Stimulated activated CD8-positive, alpha-beta memory T cell treated with anti-CD3 and anti-CD28 coated beads, Interleukin-2, amount 100 ng/mL, for 48 hours (primary cell): ENCODE measurements at regions not wholly inside any gene's neighbourhood (a gene's known extent, or its start where the extent isn't known, plus 50 kb on each side); places are given as distances from the start of the nearest gene placed in this dataset.
"Not testable (repeated sequence)": the region's sequence is repeated elsewhere in the genome, so short reads cannot be mapped to it uniquely, and the experiment has no call there.

Experiments
- DNase-seq, 2 donors: peaks; one replicate each; pipeline ENCODE4 v3.0.0-alpha.2; 2020; ENCODE audit warnings: low read depth in 2 of 2

DNA sequence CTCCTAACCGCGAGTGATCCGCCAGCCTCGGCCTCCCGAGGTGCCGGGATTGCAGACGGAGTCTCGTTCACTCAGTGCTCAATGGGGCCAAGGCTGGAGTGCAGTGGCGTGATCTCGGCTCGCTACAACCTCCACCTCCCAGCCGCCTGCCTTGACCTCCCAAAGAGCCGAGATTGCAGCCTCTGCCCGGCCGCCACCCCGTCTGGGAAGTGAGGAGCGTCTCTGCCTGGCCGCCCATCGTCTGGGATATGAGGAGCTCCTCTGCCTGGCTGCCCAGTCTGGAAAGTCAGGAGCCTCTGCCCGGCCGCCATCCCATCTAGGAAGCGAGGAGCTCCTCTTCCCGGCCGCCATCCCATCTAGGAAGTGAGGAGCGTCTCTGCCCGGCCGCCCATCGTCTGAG lies 58.8 kb upstream of the ANKRD30BL start:
- DNase-seq, result not testable (repeated sequence)

- not testable (repeated sequence) for DNase-seq
Observed at GRCh38 chr2:132221886-132222285, 60.1 kb upstream of the ANKRD30BL start.

DNA sequence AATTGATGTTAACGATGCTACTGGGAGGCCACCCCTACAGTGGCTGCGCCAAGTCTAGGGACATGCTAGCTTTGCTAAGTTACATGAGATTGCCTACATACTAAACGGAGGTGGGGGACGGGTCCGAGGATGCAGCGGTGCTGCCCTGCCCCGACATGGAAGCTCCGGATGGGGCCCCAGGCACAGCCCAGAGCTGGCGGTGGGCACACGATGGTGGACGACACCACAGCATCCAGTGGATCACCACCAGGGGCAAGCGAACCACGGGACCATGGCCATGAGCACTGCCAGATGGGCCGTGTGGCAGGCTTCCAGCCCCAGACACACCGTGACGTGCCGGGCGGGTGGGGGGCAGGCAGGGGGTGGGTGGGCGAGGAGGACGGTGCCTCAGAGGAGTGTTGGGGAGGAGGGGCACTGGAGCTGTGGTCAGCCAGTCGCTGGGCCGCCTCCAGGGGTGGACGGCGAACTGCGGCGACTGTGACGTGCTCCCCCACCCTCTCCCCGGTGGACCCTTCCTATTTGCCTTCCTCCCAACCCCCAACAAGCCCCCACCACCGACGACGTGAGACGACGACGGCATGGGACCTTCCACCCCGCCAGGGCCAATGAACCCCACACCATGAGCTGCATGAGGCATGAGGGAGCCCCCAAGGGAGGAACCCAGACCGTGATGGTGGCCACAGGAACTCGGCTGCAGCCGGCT lies 90.6 kb upstream of the ANKRD30BL start:
- no peak for DNase-seq

GRCh38 chr2:132252894-132253264 lies 91.1 kb upstream of the ANKRD30BL start:
- no peak for DNase-seq

DNA sequence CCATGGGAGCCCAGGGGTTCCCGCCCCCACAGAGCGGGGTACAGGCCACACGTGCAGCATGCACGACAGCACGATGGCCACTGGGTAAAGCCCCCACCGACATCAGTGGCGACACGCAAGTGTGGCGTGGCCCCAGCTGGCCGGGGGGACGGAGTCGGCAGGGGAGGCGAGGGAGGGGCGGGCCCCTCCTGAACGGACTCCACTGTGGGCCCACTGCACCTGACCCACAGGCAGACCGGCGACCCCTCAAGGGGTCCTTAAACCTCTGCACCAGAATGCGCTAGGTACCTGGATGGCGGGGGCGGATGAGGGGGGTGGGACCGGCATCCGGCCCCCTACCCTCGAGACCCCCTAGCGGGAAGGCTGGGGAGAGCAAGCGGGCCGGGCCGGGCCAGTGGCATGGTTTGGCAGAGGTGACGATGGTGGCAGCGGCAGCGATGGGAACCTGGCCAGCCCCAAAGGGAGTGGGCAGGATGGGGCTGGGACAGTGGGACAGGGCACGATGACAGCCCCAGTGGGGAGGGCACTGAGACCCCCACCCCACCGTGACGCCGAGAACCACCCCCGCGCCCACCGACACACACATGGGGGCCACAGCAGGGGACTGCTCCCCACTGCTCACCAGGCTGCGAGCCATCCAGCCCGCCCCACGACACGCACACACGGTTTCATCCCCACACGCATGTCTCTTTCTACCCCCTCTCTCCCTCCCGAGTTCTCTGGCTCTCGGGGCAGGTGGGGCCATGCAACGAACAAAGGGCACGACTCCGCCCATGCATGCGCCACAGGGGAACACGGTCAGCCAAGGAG lies 91.9 kb upstream of the ANKRD30BL start:
- DNase-seq, result no peak

DNA sequence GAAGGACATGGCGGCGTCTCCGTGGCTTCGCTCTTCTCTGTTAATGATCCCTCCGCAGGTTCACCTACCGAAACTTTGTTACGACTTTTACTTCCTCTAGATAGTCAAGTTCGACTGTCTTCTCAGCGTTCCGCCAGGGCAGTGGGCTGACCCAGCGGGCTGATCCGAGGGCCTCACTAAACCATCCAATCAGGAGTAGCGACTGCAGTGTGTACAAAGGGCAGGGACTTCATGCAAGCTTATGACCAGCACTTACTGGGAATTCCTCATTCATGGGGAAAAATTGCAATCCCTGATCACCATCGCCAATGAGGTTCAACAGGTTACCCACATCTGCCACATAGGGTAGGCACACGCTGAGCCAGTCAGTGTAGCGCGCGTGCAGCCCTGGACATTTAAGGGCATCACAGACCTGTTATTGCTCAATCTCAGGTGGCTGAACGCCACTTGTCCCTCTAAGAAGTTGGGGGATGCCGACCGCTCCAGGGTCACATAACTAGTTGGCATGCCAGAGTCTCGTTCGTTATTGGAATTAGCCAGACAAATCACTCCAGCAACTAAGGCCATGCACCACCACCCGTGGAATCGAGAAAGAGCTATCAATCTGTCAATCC lies 92.7 kb upstream of the ANKRD30BL start:
- DNase-seq, result not testable (repeated sequence)

DNA sequence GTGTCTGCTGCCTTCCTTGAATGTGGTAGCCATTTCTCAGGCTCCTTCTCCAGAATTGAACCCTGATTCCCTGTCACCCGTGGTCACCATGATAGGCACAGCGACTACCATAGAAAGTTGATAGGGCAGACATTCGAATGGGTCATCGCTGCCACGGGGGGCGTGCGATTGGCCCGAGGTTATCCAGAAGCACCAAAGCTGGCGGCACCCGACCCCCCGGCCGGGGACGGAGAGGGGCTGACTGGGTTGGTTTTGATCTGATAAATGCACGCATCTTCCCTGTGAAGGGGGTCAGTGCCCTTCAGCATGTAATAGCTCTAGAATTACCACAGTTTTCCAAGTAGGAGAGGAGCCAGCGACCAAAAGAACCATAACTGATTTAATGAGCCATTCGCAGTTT lies 94.0 kb upstream of the ANKRD30BL start:
- DNase-seq, result no peak

DNA sequence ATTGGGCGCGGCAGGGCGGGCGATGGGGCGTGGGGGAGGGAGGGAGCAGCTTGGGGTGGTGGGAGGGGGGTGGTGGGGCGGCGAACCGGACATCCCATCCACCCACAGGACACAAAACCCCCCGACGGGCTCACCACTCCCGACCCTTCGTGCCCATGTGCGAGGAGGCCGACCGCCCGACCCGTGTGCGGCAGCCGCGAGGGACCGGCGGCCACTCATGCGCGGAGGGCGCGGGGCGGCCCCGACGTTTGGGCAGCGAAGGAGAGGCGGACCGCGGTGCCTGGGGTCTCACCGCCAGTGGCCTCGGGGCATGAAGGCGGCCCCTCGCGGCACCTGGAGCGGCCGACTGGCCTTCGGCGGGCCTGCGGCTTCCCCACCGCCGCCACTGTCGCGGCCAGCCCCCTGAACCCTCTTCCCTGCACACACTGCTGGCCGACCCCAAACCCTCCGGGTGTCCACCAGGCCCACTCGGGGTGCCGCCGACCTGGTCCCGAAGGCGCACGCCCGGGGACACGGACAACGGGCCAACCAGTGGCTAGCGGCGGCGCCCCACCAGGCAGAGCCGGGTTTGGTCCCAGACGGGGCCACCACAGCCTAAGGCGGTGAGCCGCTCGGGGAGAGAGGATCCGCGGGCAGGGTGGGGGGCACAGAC lies 94.6 kb upstream of the ANKRD30BL start:
- DNase-seq, result no peak

DNA sequence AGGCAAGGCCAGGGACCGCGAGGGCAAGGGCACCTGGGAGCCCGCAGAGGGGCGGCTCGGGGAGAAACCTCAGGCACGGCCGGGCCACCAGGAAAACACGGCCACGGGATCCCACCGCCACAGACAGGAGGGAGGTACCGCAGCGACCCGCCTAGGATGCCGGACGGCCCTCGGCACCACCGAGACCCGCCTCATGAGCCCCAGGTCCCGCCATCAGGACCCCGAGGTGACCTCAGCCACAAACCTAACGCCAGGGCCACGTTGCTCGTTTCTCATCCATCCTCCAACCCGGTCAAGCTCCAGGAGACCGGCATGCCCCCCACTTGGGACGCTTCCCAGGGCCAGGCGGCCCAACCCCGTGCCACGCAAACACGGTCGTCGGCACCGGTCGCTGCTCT lies 95.2 kb upstream of the ANKRD30BL start:
- not testable (repeated sequence) for DNase-seq

DNA sequence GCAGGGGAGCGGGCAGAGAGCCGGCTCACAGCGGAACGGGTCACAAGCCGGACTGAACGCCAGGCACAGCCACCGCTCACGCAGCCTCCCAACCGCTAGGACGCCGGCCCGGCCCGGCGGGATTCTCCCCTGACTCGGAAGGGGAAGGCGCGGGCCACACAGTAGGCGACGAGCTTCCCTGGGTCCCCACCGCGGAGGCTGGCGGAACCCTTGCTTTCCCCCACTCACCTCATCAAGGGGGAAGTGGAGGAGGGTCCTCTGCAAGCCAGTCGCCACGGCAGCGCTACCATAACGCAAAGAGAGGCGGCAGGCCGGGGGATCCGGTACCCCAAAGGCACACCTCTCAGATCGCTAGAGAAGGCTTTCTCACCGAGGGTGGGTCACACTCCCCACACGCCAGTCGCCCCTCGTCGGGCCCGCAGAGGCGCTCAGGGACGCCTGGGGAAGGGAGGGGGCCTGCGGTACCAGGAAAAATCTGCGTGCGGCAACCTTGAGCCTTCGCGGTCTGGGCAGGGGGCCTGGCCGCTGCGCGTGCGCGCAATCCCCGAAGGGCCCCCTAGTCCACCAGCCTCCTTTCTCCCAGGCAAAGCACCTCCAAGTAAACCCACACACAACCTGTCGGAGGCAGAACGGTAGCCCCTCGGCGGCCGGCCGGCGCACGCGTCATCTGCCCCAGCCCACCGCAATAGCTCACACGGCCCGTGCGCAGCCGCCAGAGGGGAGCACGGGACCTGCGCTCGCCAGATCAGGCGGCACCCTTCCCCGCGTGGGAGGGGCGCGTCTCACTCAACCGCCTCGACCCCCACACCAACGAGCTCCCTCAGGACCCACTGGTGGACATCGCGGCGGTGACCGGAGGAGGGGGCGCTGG lies 95.8 kb upstream of the ANKRD30BL start:
- not testable (repeated sequence) for DNase-seq

DNA sequence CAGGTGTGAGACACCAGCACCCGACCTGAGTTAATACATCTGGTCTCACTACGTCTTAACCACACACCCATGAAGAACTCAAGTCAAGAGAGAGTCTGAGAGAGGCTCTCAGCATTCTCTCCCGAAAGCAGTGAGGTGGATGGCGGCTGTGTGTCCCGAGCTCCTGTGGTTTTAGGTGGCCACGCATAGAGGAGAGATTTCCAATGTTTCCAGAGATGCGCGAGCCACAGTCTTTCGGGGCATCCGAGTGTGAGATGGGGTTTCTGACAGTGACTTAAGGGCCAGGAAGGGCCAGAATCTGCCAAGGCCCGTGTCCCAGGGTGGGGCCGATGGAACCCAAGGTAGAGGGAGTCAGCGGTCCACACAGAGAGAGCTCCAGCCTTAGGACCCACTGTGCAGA lies 97.5 kb upstream of the ANKRD30BL start:
- DNase-seq, result not testable (repeated sequence)

DNA sequence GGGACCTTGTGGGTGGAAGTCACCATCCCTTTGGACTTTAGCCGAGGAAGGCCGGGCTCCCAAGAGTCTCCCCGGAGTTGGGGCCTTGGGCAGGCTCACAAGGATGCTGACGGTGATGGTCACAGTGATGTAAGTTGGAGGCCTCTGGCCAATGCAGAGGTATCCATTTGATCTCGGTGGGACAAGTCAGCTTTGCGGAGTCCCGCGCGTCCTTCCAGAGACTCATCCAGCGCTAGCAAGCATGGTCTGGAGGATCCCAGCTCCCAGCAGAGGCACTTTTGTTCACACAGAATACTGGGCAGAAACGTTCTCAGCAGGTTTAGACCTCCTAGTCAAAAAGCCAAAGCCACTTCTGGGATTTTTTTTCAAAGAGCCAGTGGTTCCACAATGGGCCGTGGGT lies 103.8 kb upstream of the ANKRD30BL start:
- DNase-seq, result not testable (repeated sequence)

- DNase-seq, result no peak
Observed at GRCh38 chr2:132267105-132267497, 105.3 kb upstream of the ANKRD30BL start.

DNA sequence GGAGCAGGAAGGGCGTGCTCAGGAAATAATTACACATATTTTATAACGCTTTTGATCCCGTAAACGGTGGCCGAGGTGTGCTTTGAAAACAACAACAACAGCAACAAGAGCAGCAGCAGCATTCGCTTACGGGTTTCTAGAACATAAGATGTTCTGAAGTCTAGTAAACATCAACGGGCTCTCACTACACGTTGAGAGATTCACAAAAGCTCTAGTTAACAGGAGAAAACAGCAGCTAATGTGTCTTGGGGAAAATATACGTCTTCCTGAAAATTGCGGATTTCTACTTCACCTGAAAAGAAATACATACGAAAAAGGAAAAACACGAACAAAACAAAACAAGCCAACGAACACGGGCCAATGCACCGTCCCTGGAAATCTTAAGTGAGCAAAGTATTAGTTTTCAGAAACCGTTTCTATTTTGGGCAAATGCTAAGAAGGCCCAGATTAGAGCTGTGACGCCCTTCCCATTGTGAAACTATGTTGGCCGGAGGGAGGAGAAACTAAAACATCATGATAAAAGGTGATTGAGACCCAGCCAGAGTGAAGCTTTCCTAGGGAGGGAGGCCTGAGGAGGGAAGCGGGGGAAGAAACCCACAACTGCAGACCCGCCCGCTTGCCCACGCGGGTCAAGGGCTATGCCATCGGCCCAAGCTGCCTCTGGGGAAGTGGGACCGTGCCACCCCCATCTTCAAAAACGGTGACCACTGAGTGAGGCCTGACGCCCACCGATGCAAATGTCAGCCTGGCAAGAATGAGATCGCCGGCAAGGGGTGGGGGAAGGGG lies 105.9 kb upstream of the ANKRD30BL start:
- not testable (repeated sequence) for DNase-seq

GRCh38 chr2:132268284-132268976 lies 106.7 kb upstream of the ANKRD30BL start:
- DNase-seq, result peak in 1 of 2 donors; percentile 13

GRCh38 chr2:132268977-132269523 lies 107.3 kb upstream of the ANKRD30BL start:
- no peak for DNase-seq

DNA sequence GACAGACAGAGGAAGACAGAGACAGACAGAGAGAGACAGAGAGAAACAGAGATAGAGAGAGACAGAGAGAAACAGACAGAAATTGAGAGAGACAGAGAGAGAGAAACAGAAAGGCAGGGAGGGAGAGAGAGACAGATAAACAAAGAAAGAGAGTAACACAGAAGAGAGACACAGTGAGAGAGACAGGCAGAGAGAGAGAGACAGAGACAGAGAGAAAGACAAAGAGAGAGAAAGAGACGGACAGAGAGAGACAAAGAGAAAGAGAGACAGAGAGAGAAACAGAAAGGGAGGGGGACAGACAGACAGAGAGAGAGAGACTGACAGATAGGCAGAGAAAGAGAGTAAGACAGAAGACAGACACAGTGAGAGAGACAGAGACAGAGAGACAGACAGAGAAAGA lies 108.5 kb upstream of the ANKRD30BL start:
- no peak for DNase-seq

- DNase-seq, result no peak
Observed at GRCh38 chr2:132270981-132271546, 109.3 kb upstream of the ANKRD30BL start.

- not testable (repeated sequence) for DNase-seq
Observed at GRCh38 chr2:132271794-132272193, 110.0 kb upstream of the ANKRD30BL start.
